SK-N-SH (cell line): ENCODE measurements at regions not wholly inside any gene's neighbourhood (a gene's known extent, or its start where the extent isn't known, plus 50 kb on each side); places are given as distances from the start of the nearest gene placed in this dataset.

Experiments
- CTCF ChIA-PET: fragments of 300-600, 350-600 bp; formaldehyde crosslinking; extraction: SDS; loops from one replicate; lab custom pipeline; 2021; lab: Yijun Ruan, JAX
- POLR2A ChIA-PET: fragments of 350-600 bp; sonication (Branson Sonifier 250); formaldehyde crosslinking; extraction: SDS; loops from one replicate; lab custom pipeline; 2020; ENCODE audit warnings: antibody characterized with exemption, inconsistent platforms; lab: Yijun Ruan, JAX
- DNase-seq: peaks from one replicate; pipeline ENCODE4 v3.0.0; 2012
- H2AFZ ChIP-seq: fragments of 200-600 bp; sonication (generic); 2 replicates; pipeline ENCODE4 v1.8.1; 2016; ENCODE audit warnings: antibody characterized with exemption, mild to moderate bottlenecking, low read depth
- H3F3A ChIP-seq: fragments of 200-600 bp; sonication (generic); replicated peaks from 2 replicates; pipeline ENCODE3; 2016; ENCODE audit warnings: antibody characterized with exemption, mild to moderate bottlenecking; ENCODE audit not compliant: insufficient read depth
- H3K27ac ChIP-seq, 2 experiments: fragments of 200-500 bp in 1 of 2; fragments of 200-600 bp in 1 of 2; sonication (Bioruptor generic) in 1 of 2; sonication (generic), shearing (Covaris generic) in 1 of 2; 2 replicates each; pipeline versions ENCODE4 v1.5.1 to v1.6.1; 2014 to 2016; ENCODE audit warnings: low read depth in 2 of 2, inconsistent platforms in 1 of 2, low read length in 1 of 2, mild to moderate bottlenecking in 1 of 2, mixed read lengths in 1 of 2
- H3K27me3 ChIP-seq: fragments of 200-600 bp; sonication (generic), shearing (Covaris generic); 2 replicates; pipeline ENCODE4 v1.6.1; 2016; ENCODE audit warnings: mixed run types; ENCODE audit not compliant: insufficient read depth
- H3K36me3 ChIP-seq, 2 experiments: fragments of 200-500 bp in 1 of 2; fragments of 200-600 bp in 1 of 2; sonication (Bioruptor generic) in 1 of 2; sonication (generic) in 1 of 2; replicated peaks in 1 of 2; 2 replicates each; pipeline versions ENCODE3 to v1.5.1; 2014 to 2016; ENCODE audit warnings: low read length in 1 of 2, mild to moderate bottlenecking in 1 of 2; ENCODE audit not compliant: insufficient read depth in 2 of 2, control insufficient read depth in 1 of 2
- H3K4me1 ChIP-seq, 2 experiments: fragments of 200-500 bp in 1 of 2; fragments of 200-600 bp in 1 of 2; sonication (Bioruptor generic) in 1 of 2; sonication (generic), shearing (Covaris generic) in 1 of 2; 2 replicates each; pipeline versions ENCODE4 v1.5.1 to v1.6.1; 2014 to 2016; ENCODE audit warnings: low read depth in 1 of 2, low read length in 1 of 2, mixed run types in 1 of 2; ENCODE audit not compliant: insufficient read depth in 2 of 2, control insufficient read depth in 1 of 2
- H3K4me2 ChIP-seq: fragments of 200-600 bp; sonication (generic), shearing (Covaris generic); 2 replicates; pipeline ENCODE4 v1.6.1; 2017; ENCODE audit warnings: mixed run types
- H3K4me3 ChIP-seq, 2 experiments: fragments of 200-500 bp in 1 of 2; fragments of 200-600 bp in 1 of 2; sonication (Bioruptor generic) in 1 of 2; sonication (generic), shearing (Covaris generic) in 1 of 2; 2 replicates each; pipeline versions ENCODE4 v1.5.1 to v1.8.1; 2014 to 2016; ENCODE audit warnings: low read depth in 2 of 2, inconsistent platforms in 1 of 2, low read length in 1 of 2, mild to moderate bottlenecking in 1 of 2, mixed read lengths in 1 of 2, moderate library complexity in 1 of 2
- H3K79me2 ChIP-seq: fragments of 200-600 bp; sonication (generic); 2 replicates; pipeline ENCODE4 v1.8.1; 2017; ENCODE audit warnings: mild to moderate bottlenecking; ENCODE audit not compliant: insufficient read depth
- H3K9ac ChIP-seq: fragments of 200-600 bp; sonication (generic); 2 replicates; pipeline ENCODE4 v1.6.1; 2017; ENCODE audit warnings: mixed run types
- H3K9me2 ChIP-seq: fragments of 200-600 bp; sonication (generic); 2 replicates; pipeline ENCODE4 v1.6.1; 2017; ENCODE audit warnings: mixed run types
- H3K9me3 ChIP-seq: fragments of 200-600 bp; sonication (generic); 2 replicates; pipeline ENCODE4 v1.6.1; 2017; ENCODE audit warnings: mixed run types, mild to moderate bottlenecking, moderate library complexity
- H4K20me1 ChIP-seq: fragments of 200-600 bp; sonication (generic); 2 replicates; pipeline ENCODE4 v1.6.1; 2017; ENCODE audit warnings: mild to moderate bottlenecking, mixed run types; ENCODE audit not compliant: insufficient read depth
- CHD2 ChIP-seq: fragments of 150-350 bp; IDR thresholded peaks from 2 replicates; pipeline ENCODE4 v1.6.1; 2018; ENCODE audit warnings: low read length; ENCODE audit not compliant: partially characterized antibody
- ELF1 ChIP-seq: IDR thresholded peaks from 2 replicates; pipeline ENCODE4 v1.4.0; 2012
- FOXJ3 ChIP-seq: sonication (generic); formaldehyde crosslinking; IDR thresholded peaks from 2 replicates; pipeline ENCODE4 v1.5.1; 2020; ENCODE audit warnings: mild to moderate bottlenecking, missing genetic modification reagents
- GABPA ChIP-seq: IDR thresholded peaks from 2 replicates; pipeline ENCODE4 v1.4.0; 2012; ENCODE audit warnings: low read depth, mild to moderate bottlenecking
- MAX ChIP-seq: IDR thresholded peaks from 2 replicates; pipeline ENCODE4 v1.4.0; 2012; ENCODE audit warnings: low read depth
- MXI1 ChIP-seq: IDR thresholded peaks from 2 replicates; pipeline ENCODE4 v1.6.1; 2012; ENCODE audit warnings: mild to moderate bottlenecking, low read depth, low read length, improper control_type of control experiment
- NFIC ChIP-seq: IDR thresholded peaks from 2 replicates; pipeline ENCODE4 v1.4.0; 2012; ENCODE audit warnings: borderline replicate concordance
- POLR2AphosphoS5 ChIP-seq: IDR thresholded peaks from 2 replicates; pipeline ENCODE4 v1.6.1; 2012; ENCODE audit warnings: low read depth, low read length
- RAD21 ChIP-seq: IDR thresholded peaks from 2 replicates; pipeline ENCODE4 v1.6.1; 2012; ENCODE audit warnings: mild to moderate bottlenecking, low read length
- RCOR1 ChIP-seq: fragments of 150-350 bp; IDR thresholded peaks from 2 replicates; pipeline ENCODE4 v1.6.1; 2017; ENCODE audit warnings: antibody characterized with exemption, low read length
- RFX5 ChIP-seq: IDR thresholded peaks from 2 replicates; pipeline ENCODE4 v1.6.1; 2012; ENCODE audit warnings: mild to moderate bottlenecking, improper control_type of control experiment, low read length
- RXRA ChIP-seq: IDR thresholded peaks from 2 replicates; pipeline ENCODE4 v1.4.0; 2012; ENCODE audit warnings: low read depth, mild to moderate bottlenecking, borderline replicate concordance
- SIN3A ChIP-seq: IDR thresholded peaks from 2 replicates; pipeline ENCODE4 v1.6.1; 2012; ENCODE audit warnings: low read depth, mild to moderate bottlenecking, low read length, moderate library complexity, borderline replicate concordance
- SMC3 ChIP-seq: IDR thresholded peaks from 2 replicates; pipeline ENCODE4 v1.6.1; 2012; ENCODE audit warnings: low read depth, low read length, improper control_type of control experiment
- TCF12 ChIP-seq: IDR thresholded peaks from 2 replicates; pipeline ENCODE4 v1.4.0; 2012
- USF2 ChIP-seq: fragments of 150-350 bp; IDR thresholded peaks from 2 replicates; pipeline ENCODE4 v1.6.1; 2017; ENCODE audit warnings: antibody characterized with exemption, low read length, low read depth, borderline replicate concordance
- YY1 ChIP-seq: IDR thresholded peaks from 2 replicates; pipeline ENCODE4 v1.4.0; 2012; ENCODE audit warnings: low read depth, mild to moderate bottlenecking
- WGBS: methylation state at CpG from one replicate; pipeline ENCODE4 v1.1.6; 2017; ENCODE audit warnings: low lambda C conversion rate; 5-methylcytosine and 5-hydroxymethylcytosine counted together
- TF ChIP-seq, protein P1 (sequence below): IDR thresholded peaks from 2 replicates; pipeline ENCODE4 v1.4.0; 2012; ENCODE audit warnings: low read depth, borderline replicate concordance
- TF ChIP-seq, protein P2 (sequence below): IDR thresholded peaks from 2 replicates; pipeline ENCODE4 v1.6.1; 2012; ENCODE audit warnings: mild to moderate bottlenecking, low read depth, low read length, moderate library complexity
- TF ChIP-seq, protein P3 (sequence below): fragments of 200-600 bp; sonication (generic); IDR thresholded peaks from 2 replicates; pipeline ENCODE4 v1.6.1; 2017; ENCODE audit warnings: antibody characterized with exemption, mild to moderate bottlenecking, moderate library complexity

DNA sequence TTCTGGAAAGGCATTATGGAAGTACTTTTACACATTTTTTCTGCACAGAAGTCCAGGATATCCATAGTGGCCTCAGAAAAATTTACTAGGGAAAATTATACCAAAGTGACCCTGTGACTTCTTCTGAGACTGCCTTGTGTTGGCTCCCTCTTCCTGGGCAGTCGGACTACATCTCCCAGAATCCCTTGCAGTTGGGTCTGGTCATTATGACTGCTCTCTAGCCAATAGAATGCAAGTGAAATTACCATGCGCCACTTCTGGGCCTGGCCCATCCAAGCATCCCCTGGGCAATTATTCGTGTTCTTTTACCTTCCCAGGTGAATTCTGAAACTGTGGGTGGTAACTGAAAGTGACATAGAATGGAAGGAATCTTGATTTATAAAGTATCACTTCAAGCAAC lies 430.9 kb downstream of the ACTR3B start:
- 3% methylated on average over 3 of the region's 3 CpGs for WGBS
- Histone ChIP-seq H3F3A (no peaks in the 10 kb centered on the region), H3K9ac (no peak overlapping the region), H3K27ac (no peak overlapping the region), H3K4me3 (no peak overlapping the region), H3K79me2 (no peaks in the 10 kb centered on the region), H4K20me1 (no peaks in the 10 kb centered on the region), H3K9me2 (no peaks in the 10 kb centered on the region), H3K27me3 (no peaks in the 10 kb centered on the region), H3K4me1 (no peaks in the 10 kb centered on the region), H3K36me3 (no peaks in the 10 kb centered on the region), H2AFZ (no peak overlapping the region), H3K4me2 (no peak overlapping the region), H3K9me3 (no peaks in the 10 kb centered on the region; the same call in 1 of the 2 replicates)
- peak; percentile 58 for DNase-seq
- TF ChIP-seq USF2 (peak; percentile 9; the same call in 1 of the 2 replicates), ELF1 (no peak)
- TF ChIP-seq, protein P1, sequence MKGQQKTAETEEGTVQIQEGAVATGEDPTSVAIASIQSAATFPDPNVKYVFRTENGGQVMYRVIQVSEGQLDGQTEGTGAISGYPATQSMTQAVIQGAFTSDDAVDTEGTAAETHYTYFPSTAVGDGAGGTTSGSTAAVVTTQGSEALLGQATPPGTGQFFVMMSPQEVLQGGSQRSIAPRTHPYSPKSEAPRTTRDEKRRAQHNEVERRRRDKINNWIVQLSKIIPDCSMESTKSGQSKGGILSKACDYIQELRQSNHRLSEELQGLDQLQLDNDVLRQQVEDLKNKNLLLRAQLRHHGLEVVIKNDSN: peak; percentile 62; the same call in 1 of the 2 replicates
- CTCF ChIA-PET: interaction anchor here (0.7 kb wide), 1 partner anchor 1045 kb away, joined by 4 read pairs; no protein-coding TSS in a partner anchor
- POLR2A ChIA-PET: no interaction called here

DNA sequence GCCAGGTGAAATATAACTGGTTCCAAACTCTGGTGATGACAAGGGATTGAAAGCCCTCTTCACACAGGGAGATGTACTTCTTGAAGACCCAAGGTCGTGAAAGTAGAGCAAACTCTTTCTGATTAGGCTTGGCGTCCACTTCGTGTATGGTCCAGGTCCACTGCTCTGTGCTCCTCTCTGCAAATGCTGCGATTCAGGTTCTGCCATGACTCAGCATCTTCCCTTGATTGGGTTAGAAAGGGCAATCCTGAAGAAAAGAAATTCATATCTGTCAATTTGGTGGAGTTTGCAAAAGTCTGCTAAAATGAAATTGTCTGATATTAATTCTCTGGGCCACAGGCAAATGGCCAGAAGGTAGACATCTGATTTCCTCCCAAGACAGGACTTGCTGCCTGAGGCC lies 431.4 kb downstream of the ACTR3B start:
- Histone ChIP-seq H4K20me1 (no peaks in the 10 kb centered on the region), H3K4me2 (no peak overlapping the region), H3K9me2 (no peaks in the 10 kb centered on the region), H3K9ac (no peak overlapping the region), H3K79me2 (no peaks in the 10 kb centered on the region), H3K4me1 (no peaks in the 10 kb centered on the region), H3K9me3 (no peaks in the 10 kb centered on the region; the same call in 1 of the 2 replicates), H3K27ac (no peak overlapping the region), H3K36me3 (no peaks in the 10 kb centered on the region), H3F3A (no peaks in the 10 kb centered on the region), H3K4me3 (no peak overlapping the region), H3K27me3 (no peaks in the 10 kb centered on the region), H2AFZ (no peak overlapping the region)
- WGBS: 19% methylated on average over 4 of the region's 4 CpGs
- ChIA-PET POLR2A (no interaction called here), CTCF (no interaction called here)
- no peak for DNase-seq
- TF ChIP-seq FOXJ3 (CRISPR knock-in tag) (no peak), TCF12 (no peak), POLR2AphosphoS5 (no peak), YY1 (no peak), RXRA (no peak), CHD2 (no peak), RAD21 (no peak), SMC3 (no peak), MAX (no peak), RCOR1 (no peak), MXI1 (no peak), GABPA (no peak), RFX5 (no peak), NFIC (no peak), SIN3A (no peak)
- TF ChIP-seq, protein P2, sequence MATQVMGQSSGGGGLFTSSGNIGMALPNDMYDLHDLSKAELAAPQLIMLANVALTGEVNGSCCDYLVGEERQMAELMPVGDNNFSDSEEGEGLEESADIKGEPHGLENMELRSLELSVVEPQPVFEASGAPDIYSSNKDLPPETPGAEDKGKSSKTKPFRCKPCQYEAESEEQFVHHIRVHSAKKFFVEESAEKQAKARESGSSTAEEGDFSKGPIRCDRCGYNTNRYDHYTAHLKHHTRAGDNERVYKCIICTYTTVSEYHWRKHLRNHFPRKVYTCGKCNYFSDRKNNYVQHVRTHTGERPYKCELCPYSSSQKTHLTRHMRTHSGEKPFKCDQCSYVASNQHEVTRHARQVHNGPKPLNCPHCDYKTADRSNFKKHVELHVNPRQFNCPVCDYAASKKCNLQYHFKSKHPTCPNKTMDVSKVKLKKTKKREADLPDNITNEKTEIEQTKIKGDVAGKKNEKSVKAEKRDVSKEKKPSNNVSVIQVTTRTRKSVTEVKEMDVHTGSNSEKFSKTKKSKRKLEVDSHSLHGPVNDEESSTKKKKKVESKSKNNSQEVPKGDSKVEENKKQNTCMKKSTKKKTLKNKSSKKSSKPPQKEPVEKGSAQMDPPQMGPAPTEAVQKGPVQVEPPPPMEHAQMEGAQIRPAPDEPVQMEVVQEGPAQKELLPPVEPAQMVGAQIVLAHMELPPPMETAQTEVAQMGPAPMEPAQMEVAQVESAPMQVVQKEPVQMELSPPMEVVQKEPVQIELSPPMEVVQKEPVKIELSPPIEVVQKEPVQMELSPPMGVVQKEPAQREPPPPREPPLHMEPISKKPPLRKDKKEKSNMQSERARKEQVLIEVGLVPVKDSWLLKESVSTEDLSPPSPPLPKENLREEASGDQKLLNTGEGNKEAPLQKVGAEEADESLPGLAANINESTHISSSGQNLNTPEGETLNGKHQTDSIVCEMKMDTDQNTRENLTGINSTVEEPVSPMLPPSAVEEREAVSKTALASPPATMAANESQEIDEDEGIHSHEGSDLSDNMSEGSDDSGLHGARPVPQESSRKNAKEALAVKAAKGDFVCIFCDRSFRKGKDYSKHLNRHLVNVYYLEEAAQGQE: no peak
- TF ChIP-seq, protein P1: no peak
- TF ChIP-seq, protein P3, sequence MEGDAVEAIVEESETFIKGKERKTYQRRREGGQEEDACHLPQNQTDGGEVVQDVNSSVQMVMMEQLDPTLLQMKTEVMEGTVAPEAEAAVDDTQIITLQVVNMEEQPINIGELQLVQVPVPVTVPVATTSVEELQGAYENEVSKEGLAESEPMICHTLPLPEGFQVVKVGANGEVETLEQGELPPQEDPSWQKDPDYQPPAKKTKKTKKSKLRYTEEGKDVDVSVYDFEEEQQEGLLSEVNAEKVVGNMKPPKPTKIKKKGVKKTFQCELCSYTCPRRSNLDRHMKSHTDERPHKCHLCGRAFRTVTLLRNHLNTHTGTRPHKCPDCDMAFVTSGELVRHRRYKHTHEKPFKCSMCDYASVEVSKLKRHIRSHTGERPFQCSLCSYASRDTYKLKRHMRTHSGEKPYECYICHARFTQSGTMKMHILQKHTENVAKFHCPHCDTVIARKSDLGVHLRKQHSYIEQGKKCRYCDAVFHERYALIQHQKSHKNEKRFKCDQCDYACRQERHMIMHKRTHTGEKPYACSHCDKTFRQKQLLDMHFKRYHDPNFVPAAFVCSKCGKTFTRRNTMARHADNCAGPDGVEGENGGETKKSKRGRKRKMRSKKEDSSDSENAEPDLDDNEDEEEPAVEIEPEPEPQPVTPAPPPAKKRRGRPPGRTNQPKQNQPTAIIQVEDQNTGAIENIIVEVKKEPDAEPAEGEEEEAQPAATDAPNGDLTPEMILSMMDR: no peak
